GM23338 (cell line): ENCODE measurements at regions not wholly inside any gene's neighbourhood (a gene's known extent, or its start where the extent isn't known, plus 50 kb on each side); places are given as distances from the start of the nearest gene placed in this dataset.

Experiments
- ATAC-seq: fragments of 200-7000 bp; cut with Tn5 transposase; 3 replicates; pipeline ENCODE4 v1.9.1; 2020
- DNase-seq: peaks from one replicate; pipeline ENCODE4 v3.0.0-alpha.2; 2015; ENCODE audit warnings: low spot score
- H2AFZ ChIP-seq: fragments of 200-600 bp; sonication (generic); 2 replicates; pipeline ENCODE4 v1.8.0; 2016; ENCODE audit warnings: antibody characterized with exemption, mild to moderate bottlenecking, moderate library complexity
- H3F3A ChIP-seq: fragments of 200-600 bp; sonication (generic); replicated peaks from 2 replicates; pipeline ENCODE4 v1.8.0; 2017; ENCODE audit warnings: antibody characterized with exemption, mixed run types, low read depth
- H3K27ac ChIP-seq: fragments of 200-600 bp; sonication (generic); 2 replicates; pipeline ENCODE4 v1.6.1; 2016; ENCODE audit warnings: low read depth
- H3K27me3 ChIP-seq: fragments of 200-600 bp; sonication (generic); 2 replicates; pipeline ENCODE4 v1.8.0; 2016; ENCODE audit warnings: mild to moderate bottlenecking, mixed run types, moderate library complexity; ENCODE audit not compliant: insufficient read depth
- H3K36me3 ChIP-seq: fragments of 200-600 bp; sonication (generic); 2 replicates; pipeline ENCODE4 v1.8.0; 2016; ENCODE audit warnings: mild to moderate bottlenecking; ENCODE audit not compliant: insufficient read depth
- H3K4me1 ChIP-seq: fragments of 200-600 bp; sonication (generic); 2 replicates; pipeline ENCODE4 v1.8.0; 2016; ENCODE audit warnings: mild to moderate bottlenecking, moderate library complexity; ENCODE audit not compliant: insufficient read depth
- H3K4me2 ChIP-seq: fragments of 200-600 bp; sonication (generic); 2 replicates; pipeline ENCODE4 v1.7.1; 2017; ENCODE audit warnings: mixed run types
- H3K4me3 ChIP-seq: fragments of 200-600 bp; sonication (generic); 2 replicates; pipeline ENCODE4 v1.6.1; 2016; ENCODE audit warnings: mixed run types
- H3K79me2 ChIP-seq: fragments of 200-600 bp; sonication (generic); replicated peaks from 2 replicates; pipeline ENCODE4 v1.8.0; 2017; ENCODE audit warnings: mild to moderate bottlenecking; ENCODE audit not compliant: insufficient read depth
- H3K9me2 ChIP-seq: fragments of 200-600 bp; sonication (generic); 2 replicates; pipeline ENCODE4 v1.8.0; 2017; ENCODE audit not compliant: insufficient read depth
- H4K20me1 ChIP-seq: fragments of 200-600 bp; sonication (generic); replicated peaks from 2 replicates; pipeline ENCODE4 v1.8.0; 2017; ENCODE audit warnings: mild to moderate bottlenecking; ENCODE audit not compliant: insufficient read depth
- H3K27ac Mint-ChIP-seq: 2 replicates; pipeline ENCODE4 v1.8.0; 2020; ENCODE audit warnings: inconsistent platforms, mild to moderate bottlenecking, moderate library complexity, mixed read lengths
- H3K27me3 Mint-ChIP-seq: 3 replicates; pipeline ENCODE4 v1.8.0; 2022; ENCODE audit warnings: low read depth, mild to moderate bottlenecking, moderate library complexity, mixed read lengths, inconsistent platforms; ENCODE audit not compliant: insufficient read depth, poor library complexity
- H3K36me3 Mint-ChIP-seq: 3 replicates; pipeline ENCODE4 v1.8.0; 2021; ENCODE audit warnings: low read depth, mild to moderate bottlenecking, inconsistent platforms, moderate library complexity, mixed read lengths
- H3K4me1 Mint-ChIP-seq: 3 replicates; pipeline ENCODE4 v1.8.0; 2020; ENCODE audit warnings: mild to moderate bottlenecking, inconsistent platforms, mixed read lengths
- H3K4me3 Mint-ChIP-seq: 3 replicates; pipeline ENCODE4 v1.8.0; 2021; ENCODE audit warnings: moderate library complexity, mild to moderate bottlenecking, inconsistent platforms, mixed read lengths
- H3K9me3 Mint-ChIP-seq: 3 replicates; pipeline ENCODE4 v1.8.0; 2020; ENCODE audit warnings: moderate library complexity, mild to moderate bottlenecking, inconsistent platforms, mixed read lengths
- EZH2phosphoT487 ChIP-seq: fragments of 200-600 bp; sonication (generic); IDR thresholded peaks from one replicate; pipeline ENCODE4 v1.8.1; 2018; ENCODE audit warnings: antibody characterized with exemption; ENCODE audit not compliant: unreplicated experiment
- JUNB ChIP-seq: IDR thresholded peaks from one replicate; pipeline ENCODE4 v1.6.1; 2016; ENCODE audit warnings: antibody characterized with exemption; ENCODE audit not compliant: unreplicated experiment
- NANOG ChIP-seq: IDR thresholded peaks from 2 replicates; pipeline ENCODE4 v1.6.1; 2016; ENCODE audit warnings: antibody characterized with exemption, borderline replicate concordance
- POLR2AphosphoS5 ChIP-seq: IDR thresholded peaks from 2 replicates; pipeline ENCODE4 v1.6.1; 2016; ENCODE audit warnings: antibody characterized with exemption, low read depth
- STAT1 ChIP-seq: IDR thresholded peaks from one replicate; pipeline ENCODE4 v1.6.1; 2016; ENCODE audit warnings: antibody characterized with exemption; ENCODE audit not compliant: unreplicated experiment
- ZNF331 ChIP-seq: fragments of 250-450 bp; sonication (Bioruptor Pico); IDR thresholded peaks from 2 replicates; pipeline ENCODE4 v1.5.0; 2020; ENCODE audit warnings: low read depth, mild to moderate bottlenecking, moderate library complexity
- TF ChIP-seq, protein P1 (sequence below): fragments of 250-450 bp; sonication (Bioruptor Pico); IDR thresholded peaks from 2 replicates; pipeline ENCODE4 v1.5.0; 2020; ENCODE audit warnings: mild to moderate bottlenecking, moderate library complexity
- TF ChIP-seq, protein P2 (sequence below), 2 experiments: fragments of 200-600 bp in 1 of 2; sonication (generic) in 1 of 2; conservative IDR thresholded peaks; 2 replicates each; pipeline versions ENCODE4 v1.5.1 to v1.6.1; 2016 to 2017; ENCODE audit warnings: antibody characterized with exemption in 2 of 2, low read depth in 2 of 2, mild to moderate bottlenecking in 2 of 2, moderate library complexity in 1 of 2
- TF ChIP-seq, protein P3 (sequence below): IDR thresholded peaks from 2 replicates; pipeline ENCODE4 v1.6.1; 2016; ENCODE audit warnings: antibody characterized with exemption

DNA sequence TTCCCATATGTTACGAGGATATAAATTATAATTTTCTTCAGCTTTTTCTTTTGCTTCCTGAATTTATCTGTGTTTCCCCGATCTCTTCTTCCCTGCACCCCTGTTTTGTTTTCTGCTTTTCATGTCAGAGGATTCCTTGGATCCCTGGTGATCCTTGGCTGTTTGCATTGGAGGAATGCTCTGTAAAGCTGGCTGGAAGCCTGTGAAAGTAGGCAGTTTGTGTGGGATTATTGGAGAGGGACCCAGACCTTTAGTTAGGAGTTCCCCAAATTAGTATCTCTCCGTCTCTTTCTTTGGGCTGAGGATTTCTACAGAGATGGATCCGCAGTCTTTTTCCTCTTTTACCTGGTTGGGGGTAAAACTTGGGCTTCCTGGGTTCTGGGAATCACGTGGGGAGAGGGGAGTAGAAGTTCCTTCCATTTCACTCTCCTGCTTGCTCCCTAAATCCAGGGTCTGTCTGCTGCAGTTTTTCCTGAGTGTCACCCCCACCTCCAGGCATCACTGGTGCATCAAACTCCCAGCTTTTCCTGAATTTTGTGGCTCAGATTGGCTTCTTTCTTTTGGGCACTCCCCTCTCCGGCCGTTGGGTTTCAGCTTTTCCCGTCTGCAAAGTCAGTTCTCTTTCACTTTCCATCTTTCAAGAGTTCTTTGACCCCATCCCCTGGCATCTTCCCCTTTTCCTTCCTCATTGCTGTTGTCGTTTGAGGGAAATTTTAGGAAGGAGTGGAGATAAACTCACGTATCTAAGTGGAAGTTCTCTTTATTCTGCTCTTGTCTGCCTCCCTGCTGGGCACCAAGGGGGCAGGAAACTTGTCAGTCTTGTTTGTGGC is 79.1 kb upstream of the ALX4 start:
- H3K4me1 ChIP-seq = peaks cover 11% of the 10 kb centered on the region; the same call in 1 of the 2 replicates
- DNase-seq (peak; percentile 15), ATAC-seq (peak; percentile 88)
- H3K4me3 ChIP-seq = peak overlapping the region; percentile 41; the same call in 1 of the 2 replicates
- H3F3A ChIP-seq = no peaks in the 10 kb centered on the region
- peak overlapping the region; percentile 85 for H2AFZ ChIP-seq
- H3K27ac ChIP-seq = no peak overlapping the region
- no peaks in the 10 kb centered on the region for H3K79me2 ChIP-seq
- no peaks in the 10 kb centered on the region for H3K27me3 ChIP-seq
- TF ChIP-seq ZNF331 (CRISPR knock-in tag) = no peak
- no peaks in the 10 kb centered on the region for H3K9me2 ChIP-seq
- peak overlapping the region; percentile 35 for H3K4me2 ChIP-seq
- peaks cover 13% of the 10 kb centered on the region; the same call in 2 of the 3 replicates for H3K4me1 Mint-ChIP-seq
- no peak overlapping the region for H3K27ac Mint-ChIP-seq
- no peaks in the 10 kb centered on the region for H4K20me1 ChIP-seq
- peak overlapping the region; percentile 52 for H3K4me3 Mint-ChIP-seq
- peaks cover 10% of the 10 kb centered on the region for H3K9me3 Mint-ChIP-seq
- peaks cover 7% of the 10 kb centered on the region; the same call in 2 of the 3 replicates for H3K36me3 Mint-ChIP-seq
- peaks cover 12% of the 10 kb centered on the region for H3K27me3 Mint-ChIP-seq
- H3K36me3 ChIP-seq = no peaks in the 10 kb centered on the region

DNA sequence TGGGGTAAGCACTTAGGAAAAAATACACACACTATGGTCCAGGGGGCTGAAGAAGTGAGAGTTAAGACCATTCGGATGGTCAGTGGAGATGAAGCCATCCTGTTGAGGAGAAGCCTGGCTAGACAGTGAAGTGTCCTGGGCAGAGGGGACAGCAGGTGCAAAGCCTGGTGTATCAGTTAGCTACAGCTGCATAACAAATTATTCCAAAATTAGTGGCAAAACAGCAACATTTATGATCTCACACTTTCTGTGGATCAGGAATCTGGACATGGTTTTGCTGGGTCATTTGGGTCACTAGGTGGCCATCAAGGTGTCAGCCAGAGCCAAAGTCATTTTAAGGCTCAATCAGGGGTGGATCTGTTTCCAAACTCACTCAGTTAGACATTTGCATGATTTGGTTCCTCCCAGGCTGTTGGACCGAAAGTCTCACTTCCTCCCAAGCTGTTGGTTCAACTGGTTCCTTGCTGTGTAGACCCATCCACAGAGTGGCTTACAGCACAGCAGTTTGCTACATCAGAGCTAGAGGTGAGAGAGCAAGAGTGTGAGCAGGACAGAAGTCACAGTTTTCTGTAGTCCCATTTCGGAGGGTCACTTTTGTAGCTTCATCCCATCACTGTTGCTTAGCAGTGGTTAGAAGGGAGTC is 80.1 kb upstream of the ALX4 start:
- Histone ChIP-seq H3K4me3 (no peak overlapping the region), H3F3A (no peaks in the 10 kb centered on the region), H3K36me3 (no peaks in the 10 kb centered on the region), H3K27ac (no peak overlapping the region), H3K4me2 (no peak overlapping the region), H3K9me2 (no peaks in the 10 kb centered on the region), H2AFZ (no peak overlapping the region), H3K4me1 (peaks cover 11% of the 10 kb centered on the region; the same call in 1 of the 2 replicates), H4K20me1 (no peaks in the 10 kb centered on the region), H3K79me2 (no peaks in the 10 kb centered on the region), H3K27me3 (no peaks in the 10 kb centered on the region)
- DNase-seq (no peak), ATAC-seq (no peak)
- Mint-ChIP-seq H3K27me3 (peaks cover 13% of the 10 kb centered on the region), H3K4me3 (no peak overlapping the region; the same call in 2 of the 3 replicates), H3K9me3 (peaks cover 10% of the 10 kb centered on the region), H3K36me3 (peaks cover 7% of the 10 kb centered on the region; the same call in 2 of the 3 replicates), H3K27ac (no peak overlapping the region), H3K4me1 (peaks cover 13% of the 10 kb centered on the region; the same call in 2 of the 3 replicates)
- TF ChIP-seq ZNF331 (CRISPR knock-in tag) (no peak), NANOG (no peak), POLR2AphosphoS5 (no peak), EZH2phosphoT487 (no peak), STAT1 (no peak), JUNB (no peak)
- TF ChIP-seq, protein P1, sequence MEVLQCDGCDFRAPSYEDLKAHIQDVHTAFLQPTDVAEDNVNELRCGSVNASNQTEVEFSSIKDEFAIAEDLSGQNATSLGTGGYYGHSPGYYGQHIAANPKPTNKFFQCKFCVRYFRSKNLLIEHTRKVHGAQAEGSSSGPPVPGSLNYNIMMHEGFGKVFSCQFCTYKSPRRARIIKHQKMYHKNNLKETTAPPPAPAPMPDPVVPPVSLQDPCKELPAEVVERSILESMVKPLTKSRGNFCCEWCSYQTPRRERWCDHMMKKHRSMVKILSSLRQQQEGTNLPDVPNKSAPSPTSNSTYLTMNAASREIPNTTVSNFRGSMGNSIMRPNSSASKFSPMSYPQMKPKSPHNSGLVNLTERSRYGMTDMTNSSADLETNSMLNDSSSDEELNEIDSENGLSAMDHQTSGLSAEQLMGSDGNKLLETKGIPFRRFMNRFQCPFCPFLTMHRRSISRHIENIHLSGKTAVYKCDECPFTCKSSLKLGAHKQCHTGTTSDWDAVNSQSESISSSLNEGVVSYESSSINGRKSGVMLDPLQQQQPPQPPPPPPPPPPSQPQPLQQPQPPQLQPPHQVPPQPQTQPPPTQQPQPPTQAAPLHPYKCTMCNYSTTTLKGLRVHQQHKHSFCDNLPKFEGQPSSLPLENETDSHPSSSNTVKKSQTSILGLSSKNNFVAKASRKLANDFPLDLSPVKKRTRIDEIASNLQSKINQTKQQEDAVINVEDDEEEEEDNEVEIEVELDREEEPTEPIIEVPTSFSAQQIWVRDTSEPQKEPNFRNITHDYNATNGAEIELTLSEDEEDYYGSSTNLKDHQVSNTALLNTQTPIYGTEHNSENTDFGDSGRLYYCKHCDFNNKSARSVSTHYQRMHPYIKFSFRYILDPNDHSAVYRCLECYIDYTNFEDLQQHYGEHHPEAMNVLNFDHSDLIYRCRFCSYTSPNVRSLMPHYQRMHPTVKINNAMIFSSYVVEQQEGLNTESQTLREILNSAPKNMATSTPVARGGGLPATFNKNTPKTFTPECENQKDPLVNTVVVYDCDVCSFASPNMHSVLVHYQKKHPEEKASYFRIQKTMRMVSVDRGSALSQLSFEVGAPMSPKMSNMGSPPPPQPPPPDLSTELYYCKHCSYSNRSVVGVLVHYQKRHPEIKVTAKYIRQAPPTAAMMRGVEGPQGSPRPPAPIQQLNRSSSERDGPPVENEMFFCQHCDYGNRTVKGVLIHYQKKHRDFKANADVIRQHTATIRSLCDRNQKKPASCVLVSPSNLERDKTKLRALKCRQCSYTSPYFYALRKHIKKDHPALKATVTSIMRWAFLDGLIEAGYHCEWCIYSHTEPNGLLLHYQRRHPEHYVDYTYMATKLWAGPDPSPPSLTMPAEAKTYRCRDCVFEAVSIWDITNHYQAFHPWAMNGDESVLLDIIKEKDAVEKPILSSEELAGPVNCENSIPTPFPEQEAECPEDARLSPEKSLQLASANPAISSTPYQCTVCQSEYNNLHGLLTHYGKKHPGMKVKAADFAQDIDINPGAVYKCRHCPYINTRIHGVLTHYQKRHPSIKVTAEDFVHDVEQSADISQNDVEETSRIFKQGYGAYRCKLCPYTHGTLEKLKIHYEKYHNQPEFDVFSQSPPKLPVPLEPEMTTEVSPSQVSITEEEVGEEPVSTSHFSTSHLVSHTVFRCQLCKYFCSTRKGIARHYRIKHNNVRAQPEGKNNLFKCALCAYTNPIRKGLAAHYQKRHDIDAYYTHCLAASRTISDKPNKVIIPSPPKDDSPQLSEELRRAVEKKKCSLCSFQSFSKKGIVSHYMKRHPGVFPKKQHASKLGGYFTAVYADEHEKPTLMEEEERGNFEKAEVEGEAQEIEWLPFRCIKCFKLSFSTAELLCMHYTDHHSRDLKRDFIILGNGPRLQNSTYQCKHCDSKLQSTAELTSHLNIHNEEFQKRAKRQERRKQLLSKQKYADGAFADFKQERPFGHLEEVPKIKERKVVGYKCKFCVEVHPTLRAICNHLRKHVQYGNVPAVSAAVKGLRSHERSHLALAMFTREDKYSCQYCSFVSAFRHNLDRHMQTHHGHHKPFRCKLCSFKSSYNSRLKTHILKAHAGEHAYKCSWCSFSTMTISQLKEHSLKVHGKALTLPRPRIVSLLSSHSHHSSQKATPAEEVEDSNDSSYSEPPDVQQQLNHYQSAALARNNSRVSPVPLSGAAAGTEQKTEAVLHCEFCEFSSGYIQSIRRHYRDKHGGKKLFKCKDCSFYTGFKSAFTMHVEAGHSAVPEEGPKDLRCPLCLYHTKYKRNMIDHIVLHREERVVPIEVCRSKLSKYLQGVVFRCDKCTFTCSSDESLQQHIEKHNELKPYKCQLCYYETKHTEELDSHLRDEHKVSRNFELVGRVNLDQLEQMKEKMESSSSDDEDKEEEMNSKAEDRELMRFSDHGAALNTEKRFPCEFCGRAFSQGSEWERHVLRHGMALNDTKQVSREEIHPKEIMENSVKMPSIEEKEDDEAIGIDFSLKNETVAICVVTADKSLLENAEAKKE = no peak
- TF ChIP-seq, protein P2, sequence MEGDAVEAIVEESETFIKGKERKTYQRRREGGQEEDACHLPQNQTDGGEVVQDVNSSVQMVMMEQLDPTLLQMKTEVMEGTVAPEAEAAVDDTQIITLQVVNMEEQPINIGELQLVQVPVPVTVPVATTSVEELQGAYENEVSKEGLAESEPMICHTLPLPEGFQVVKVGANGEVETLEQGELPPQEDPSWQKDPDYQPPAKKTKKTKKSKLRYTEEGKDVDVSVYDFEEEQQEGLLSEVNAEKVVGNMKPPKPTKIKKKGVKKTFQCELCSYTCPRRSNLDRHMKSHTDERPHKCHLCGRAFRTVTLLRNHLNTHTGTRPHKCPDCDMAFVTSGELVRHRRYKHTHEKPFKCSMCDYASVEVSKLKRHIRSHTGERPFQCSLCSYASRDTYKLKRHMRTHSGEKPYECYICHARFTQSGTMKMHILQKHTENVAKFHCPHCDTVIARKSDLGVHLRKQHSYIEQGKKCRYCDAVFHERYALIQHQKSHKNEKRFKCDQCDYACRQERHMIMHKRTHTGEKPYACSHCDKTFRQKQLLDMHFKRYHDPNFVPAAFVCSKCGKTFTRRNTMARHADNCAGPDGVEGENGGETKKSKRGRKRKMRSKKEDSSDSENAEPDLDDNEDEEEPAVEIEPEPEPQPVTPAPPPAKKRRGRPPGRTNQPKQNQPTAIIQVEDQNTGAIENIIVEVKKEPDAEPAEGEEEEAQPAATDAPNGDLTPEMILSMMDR (conservative IDR thresholded peaks at IDR 0.05; ENCODE audit: low read depth in 2 of 2) = no peak
- TF ChIP-seq, protein P3, sequence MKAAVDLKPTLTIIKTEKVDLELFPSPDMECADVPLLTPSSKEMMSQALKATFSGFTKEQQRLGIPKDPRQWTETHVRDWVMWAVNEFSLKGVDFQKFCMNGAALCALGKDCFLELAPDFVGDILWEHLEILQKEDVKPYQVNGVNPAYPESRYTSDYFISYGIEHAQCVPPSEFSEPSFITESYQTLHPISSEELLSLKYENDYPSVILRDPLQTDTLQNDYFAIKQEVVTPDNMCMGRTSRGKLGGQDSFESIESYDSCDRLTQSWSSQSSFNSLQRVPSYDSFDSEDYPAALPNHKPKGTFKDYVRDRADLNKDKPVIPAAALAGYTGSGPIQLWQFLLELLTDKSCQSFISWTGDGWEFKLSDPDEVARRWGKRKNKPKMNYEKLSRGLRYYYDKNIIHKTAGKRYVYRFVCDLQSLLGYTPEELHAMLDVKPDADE = no peak
